NOMO-1 (cell line): ENCODE measurements at regions not wholly inside any gene's neighbourhood (a gene's known extent, or its start where the extent isn't known, plus 50 kb on each side); places are given as distances from the start of the nearest gene placed in this dataset.
A peak's percentile ranks its signal among the peaks of the same experiment; 100 is the strongest.

Source experiments
- DNase-seq, 2 experiments: peaks; one replicate each; lab custom pipeline; 2025; ENCODE audit not compliant: unreplicated experiment in 2 of 2; lab: John Stamatoyannopoulos, UW

DNA sequence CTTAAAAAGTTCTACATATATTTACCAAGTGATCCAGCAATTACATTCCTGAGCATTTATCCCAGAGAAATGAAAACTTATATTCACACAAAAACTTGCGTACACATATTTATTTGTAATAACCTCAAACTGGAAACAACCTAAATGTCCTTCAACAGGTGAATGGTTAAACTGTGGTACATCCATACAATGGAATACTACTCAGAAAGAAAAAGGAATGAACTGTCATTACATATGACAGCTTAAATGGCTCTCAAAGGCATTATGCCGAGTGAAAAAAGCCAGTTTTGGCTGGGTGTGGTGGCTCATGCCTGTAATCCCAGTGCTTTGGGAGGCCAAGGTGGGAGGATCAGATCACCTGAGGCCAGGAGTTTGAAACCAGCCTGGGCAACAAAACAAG lies 79.1 kb upstream of the DYNC1I2 start:
- no peak for DNase-seq

- DNase-seq = no peak
These were observed 76.4 kb upstream of the DYNC1I2 start for GRCh38 chr2:171610824-171611223.

DNA sequence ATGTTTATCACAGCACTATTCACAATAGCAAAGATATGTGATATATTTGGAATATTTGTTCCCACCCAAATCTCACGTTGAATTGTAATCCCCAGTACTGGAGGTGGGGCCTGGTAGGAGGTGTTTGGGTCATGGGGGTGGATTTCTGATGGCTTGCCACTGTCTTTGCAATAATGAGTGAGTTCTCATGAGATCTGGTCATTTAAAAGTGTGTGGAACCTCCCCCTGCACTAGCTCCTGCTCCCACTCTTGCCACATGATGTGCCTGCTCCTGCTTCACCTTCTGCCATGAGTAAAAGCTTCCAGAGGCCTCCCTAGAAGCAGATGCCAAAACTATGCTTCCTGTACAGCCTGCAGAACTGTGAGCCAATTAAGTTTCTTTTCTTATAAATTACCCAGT lies 72.2 kb upstream of the DYNC1I2 start:
- DNase-seq = no peak

GRCh38 chr2:171617981-171618380 lies 69.3 kb upstream of the DYNC1I2 start:
- no peak for DNase-seq

DNA sequence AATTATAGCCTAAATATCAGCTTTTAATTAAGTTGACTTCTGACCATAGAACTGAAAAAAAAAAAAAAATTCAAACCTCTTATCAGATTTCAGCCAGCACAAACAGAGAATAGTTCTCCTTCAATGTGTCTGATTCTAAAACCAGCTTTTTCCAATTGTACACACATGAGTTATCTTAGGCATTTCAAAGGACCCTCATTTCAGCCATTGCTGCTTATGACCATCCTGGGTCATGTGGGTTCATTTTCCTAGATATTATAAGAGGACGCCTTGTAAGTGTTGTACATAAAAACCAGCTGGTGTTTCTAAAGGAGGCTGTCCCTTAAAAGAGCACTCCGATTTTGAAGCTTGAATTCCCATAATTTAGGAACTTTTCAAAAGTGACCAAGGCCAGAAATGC lies 62.3 kb upstream of the DYNC1I2 start:
- DNase-seq = no peak

DNA sequence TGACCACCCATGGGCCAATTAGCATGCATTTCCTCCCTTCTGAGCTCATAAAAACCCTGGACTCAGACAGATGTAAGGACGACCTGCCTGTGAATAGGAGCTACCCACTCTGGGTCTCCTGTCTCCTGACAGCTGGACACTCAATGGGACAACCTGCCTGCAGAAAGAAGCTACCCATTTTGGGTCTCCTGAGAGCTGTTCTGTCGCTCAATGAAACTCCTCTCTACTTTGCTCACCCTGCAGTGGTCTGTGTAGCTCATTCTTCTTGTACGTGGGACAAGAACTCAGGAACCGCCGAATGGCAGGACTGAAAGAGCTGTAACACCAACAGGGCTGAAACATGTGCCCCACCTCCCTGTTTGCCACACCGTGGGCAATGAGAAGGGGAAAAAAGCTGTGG lies 60.3 kb upstream of the DYNC1I2 start:
- DNase-seq = no peak

GRCh38 chr2:171627412-171627811 lies 59.9 kb upstream of the DYNC1I2 start:
- DNase-seq = no peak

GRCh38 chr2:171629113-171629512 lies 58.2 kb upstream of the DYNC1I2 start:
- no peak for DNase-seq

- no peak for DNase-seq
These were observed 57.0 kb upstream of the DYNC1I2 start for GRCh38 chr2:171630089-171630770.

DNA sequence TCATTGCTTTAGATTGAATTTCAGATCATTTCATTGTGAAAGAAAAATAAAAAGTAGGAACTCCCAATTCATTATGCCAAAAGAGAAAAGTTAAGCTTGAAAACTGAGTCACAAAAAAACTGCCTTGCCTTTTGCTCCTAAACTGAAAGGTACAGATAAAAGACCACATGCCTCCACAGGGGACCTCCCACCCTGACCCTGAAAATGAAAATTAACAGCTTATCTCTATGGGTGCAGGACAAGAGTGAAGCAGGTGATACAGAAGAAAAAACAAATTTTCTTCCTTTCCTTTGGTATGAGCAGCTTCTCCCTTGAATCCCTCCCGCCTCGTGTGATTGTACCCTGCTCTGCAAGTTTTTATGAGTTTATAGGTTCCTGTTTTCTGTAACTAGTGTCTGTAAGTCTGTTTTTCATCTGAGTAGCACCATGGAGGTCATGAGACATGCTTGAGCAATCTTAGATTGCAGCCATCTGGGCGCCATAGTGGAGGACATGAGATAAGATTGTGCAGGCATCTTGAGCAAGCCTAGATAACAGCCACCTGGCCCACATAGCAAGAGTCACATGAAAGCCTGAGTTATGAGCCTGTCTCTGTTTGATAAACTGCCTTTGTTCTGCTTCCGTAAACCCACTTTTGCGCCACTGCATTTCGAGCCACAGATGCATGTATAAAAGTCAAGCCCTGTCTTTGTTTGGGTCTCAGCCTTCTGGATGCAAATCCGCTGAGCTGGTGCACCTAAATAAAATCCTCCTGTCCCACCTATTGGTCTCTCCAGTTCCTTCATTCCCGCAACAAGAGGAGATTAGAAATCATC lies 56.2 kb upstream of the DYNC1I2 start:
- peak; percentile 57 to 67 for DNase-seq
